OCI-LY3 (cell line): ENCODE measurements at regions not wholly inside any gene's neighbourhood (a gene's known extent, or its start where the extent isn't known, plus 50 kb on each side); places are given as distances from the start of the nearest gene placed in this dataset.

Experiments used
- EZH2phosphoT487 ChIP-seq: fragments of 200-600 bp; shearing (Covaris generic); IDR thresholded peaks from 2 replicates; pipeline ENCODE4 v1.6.1; 2018; ENCODE audit warnings: antibody characterized with exemption, mixed run types, low read depth
- TF ChIP-seq, protein P1 (sequence below): fragments of 200-600, 300-600 bp; sonication (generic); IDR thresholded peaks from 2 replicates; pipeline ENCODE4 v1.5.1; 2014; ENCODE audit warnings: antibody characterized with exemption, low read length, low read depth

- TF ChIP-seq, protein P1, sequence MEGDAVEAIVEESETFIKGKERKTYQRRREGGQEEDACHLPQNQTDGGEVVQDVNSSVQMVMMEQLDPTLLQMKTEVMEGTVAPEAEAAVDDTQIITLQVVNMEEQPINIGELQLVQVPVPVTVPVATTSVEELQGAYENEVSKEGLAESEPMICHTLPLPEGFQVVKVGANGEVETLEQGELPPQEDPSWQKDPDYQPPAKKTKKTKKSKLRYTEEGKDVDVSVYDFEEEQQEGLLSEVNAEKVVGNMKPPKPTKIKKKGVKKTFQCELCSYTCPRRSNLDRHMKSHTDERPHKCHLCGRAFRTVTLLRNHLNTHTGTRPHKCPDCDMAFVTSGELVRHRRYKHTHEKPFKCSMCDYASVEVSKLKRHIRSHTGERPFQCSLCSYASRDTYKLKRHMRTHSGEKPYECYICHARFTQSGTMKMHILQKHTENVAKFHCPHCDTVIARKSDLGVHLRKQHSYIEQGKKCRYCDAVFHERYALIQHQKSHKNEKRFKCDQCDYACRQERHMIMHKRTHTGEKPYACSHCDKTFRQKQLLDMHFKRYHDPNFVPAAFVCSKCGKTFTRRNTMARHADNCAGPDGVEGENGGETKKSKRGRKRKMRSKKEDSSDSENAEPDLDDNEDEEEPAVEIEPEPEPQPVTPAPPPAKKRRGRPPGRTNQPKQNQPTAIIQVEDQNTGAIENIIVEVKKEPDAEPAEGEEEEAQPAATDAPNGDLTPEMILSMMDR: no peak
- no peak for TF ChIP-seq EZH2phosphoT487
Measured at GRCh38 chr6:45756606-45757005, 259.1 kb downstream of the CLIC5 start.
